Midbrain (tissue), 1 donor: ENCODE measurements at regions not wholly inside any gene's neighbourhood (a gene's known extent, or its start where the extent isn't known, plus 50 kb on each side); places are given as distances from the start of the nearest gene placed in this dataset.
"Not testable (repeated sequence)": the region's sequence is repeated elsewhere in the genome, so short reads cannot be mapped to it uniquely, and the experiment has no call there.

ENCODE experiments used
- DNase-seq: peaks from one replicate; lab custom pipeline; 2025; lab: John Stamatoyannopoulos, UW

DNA sequence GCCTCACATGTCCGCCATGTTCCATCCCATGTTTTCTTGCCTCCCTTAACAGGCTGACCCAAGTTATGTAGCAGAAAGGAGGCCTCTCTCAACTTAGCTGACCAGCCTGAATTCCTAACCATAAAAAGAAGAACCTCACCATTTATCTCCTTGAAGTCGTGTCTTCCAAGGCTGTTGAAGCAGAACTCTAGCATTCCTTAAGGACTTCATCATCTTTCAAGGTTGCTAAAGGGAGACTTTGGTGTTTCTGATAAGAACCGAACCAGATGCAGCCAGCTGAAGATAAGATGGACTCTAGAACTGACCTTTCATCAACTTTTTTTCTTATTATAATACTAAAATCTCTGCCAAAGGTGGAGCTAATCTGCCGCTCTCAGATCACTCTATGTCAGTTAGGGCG lies 571.7 kb upstream of the SLC35B3 start:
- no peak for DNase-seq

DNA sequence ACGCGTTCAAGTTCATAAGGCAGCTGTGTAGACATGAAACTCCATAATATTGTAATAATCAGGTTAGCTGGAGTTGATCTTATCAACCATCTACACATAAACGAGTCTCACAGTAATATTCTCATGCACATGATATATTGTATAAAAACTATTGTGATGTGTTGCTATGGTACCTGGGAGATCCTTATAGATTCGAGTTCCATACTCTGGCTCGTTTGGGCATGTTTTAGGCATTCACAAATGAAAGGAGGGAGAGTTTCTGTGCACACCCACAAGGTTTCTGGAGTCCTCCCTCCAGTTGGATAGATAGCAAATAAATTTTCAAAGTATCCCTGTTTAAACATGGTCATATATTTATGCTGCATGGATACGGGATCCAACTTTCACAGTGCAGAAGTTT lies 567.5 kb upstream of the SLC35B3 start:
- no peak for DNase-seq

DNA sequence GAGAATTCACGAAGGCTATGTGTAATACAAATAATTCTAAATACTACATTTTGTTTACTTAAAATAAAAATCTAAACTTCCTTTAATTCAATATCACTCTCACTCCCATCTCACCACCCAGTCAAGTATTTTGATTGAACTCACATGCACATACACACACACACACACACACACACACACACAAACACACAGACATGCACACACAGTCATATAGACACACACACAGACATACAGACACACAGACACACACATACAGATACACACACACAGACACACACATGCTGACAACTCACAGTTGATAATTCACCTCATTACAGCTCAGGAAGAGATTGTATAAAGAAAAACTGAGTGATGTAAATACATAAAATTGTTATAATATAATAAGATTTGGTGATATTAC lies 559.8 kb upstream of the SLC35B3 start:
- DNase-seq = no peak

DNA sequence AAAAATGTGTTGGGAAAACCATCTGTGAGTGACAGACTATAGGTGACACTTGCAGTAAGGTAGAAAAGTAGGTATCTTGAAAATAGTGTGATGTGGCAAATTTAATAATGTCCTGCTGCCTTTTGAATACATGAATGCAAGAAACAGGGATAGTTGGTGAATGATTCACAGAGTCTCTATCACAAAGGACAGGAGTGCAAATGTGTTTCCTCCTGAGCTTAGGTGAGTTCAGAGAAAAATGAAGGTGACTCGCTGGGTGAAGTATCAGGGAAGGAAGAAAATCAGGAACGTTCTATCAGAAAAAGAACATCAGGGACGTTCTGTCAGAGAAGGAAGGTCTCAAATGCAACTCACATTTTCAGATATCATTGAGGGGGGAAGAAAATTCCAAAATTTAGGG lies 557.8 kb upstream of the SLC35B3 start:
- DNase-seq = no peak

DNA sequence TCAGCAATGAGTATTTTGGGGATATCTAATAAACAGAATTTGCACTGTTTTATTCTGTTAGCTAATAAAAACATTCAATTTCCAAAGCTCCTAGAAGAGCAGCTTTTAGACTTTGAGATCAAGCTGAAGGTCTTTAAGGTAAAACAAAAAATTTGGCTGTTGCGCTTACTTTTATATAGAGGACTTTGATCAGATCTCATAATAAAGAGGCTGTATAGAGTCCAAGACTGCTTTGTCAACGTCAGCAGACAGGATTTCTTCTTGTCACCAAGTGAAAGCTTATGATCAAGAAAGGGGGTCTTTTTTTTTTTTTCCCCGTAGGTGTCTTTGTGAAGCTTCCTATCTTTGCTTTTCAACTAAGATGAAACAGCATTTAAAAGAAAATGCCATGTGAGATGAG lies 556.5 kb upstream of the SLC35B3 start:
- no peak for DNase-seq

DNA sequence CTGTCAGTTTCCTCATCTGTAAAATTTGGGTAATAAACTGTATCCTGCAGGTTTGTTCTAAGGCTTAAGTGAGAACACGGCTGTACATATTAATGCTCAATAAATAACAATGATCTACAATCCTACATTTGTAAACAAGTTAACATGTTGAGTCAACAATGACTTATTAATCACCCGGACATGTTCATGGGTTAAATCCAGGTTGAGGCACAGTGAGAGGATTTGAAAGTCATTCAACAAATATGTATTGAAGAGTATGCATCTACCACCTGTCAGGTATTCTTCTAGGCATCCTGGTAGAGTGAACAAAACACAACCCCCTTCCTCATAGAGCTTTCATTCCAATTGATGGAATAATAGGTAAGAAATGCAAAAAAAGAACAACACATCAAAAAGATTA lies 554.7 kb upstream of the SLC35B3 start:
- no peak for DNase-seq

DNA sequence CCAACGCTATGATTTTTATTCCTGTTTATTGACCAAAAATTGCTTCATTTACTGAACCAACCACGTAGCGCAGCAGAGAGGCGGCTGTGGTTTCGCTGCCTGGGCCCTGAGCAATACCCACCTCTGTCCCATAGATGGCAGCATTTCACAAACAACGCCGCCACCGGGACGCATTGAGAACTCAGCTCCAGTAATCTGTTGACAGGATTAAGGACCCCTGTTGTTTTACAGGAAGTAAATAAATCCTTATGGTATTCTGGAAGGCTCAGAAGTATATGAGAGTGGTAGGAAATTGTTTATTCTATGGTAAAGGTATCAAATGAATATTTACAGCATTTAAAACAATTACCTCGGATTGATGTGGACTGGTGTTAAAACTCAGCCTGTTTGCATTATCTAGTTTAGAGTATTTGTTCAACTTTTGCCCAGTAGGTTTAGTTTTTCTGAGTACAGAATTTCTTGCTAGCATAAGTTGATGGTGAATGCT lies 547.9 kb upstream of the SLC35B3 start:
- DNase-seq = peak; percentile 79

DNA sequence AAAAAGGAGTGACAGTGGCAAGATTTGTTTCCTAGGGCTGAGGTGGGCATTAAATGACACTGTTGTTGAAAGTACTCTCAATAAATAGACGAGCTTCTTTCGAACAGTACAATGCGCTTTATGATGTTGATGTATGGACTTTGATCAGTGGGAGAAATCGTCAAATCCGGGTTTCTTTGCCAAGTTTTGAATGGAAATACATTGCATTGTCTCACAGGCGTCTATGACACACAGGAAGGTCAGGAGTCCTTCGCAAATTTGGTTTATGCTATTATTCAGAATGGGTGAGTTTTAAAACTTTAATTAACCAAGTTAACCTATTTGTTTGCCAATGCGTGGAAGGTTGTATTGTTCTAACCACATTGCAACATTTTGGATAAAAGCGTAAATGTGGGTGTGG lies 547.3 kb upstream of the SLC35B3 start:
- no peak for DNase-seq

DNA sequence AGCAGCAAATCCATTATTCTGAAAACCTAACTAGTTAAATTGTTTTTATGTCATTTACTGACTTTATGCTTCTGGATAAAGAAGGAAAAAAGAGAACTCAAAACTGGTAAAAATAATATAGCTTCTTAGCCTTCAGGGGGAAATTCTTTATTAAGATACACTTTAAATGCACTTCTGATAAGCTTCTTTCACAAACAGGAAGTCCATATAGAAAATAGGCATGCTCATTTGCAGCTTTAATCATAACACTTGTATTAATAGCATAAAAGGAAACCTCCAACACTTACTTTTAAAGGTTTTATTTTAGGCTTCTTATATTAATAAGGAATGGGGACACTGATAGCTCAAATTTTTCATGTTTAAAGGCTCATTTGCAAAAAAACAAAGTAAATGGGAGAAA lies 538.0 kb upstream of the SLC35B3 start:
- DNase-seq = no peak

DNA sequence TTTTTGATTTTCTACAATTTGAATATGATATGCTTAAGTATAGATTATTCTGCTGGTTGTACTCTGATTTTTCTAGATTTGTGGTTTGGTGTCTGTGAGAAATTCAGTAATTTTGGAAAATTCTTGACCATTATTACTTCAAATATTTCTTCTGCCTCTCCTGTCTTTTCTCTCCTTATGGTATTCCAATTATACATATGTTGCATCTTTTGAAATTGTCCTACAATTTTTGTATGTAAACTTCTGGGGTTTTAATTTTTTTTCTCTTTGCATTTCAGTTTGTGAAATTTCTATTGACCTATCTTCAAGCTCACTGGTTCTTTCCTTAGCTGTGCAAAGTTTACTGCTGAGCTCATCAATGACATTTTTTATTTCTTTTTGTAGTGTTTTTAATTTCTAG lies 534.4 kb upstream of the SLC35B3 start:
- no peak for DNase-seq

DNA sequence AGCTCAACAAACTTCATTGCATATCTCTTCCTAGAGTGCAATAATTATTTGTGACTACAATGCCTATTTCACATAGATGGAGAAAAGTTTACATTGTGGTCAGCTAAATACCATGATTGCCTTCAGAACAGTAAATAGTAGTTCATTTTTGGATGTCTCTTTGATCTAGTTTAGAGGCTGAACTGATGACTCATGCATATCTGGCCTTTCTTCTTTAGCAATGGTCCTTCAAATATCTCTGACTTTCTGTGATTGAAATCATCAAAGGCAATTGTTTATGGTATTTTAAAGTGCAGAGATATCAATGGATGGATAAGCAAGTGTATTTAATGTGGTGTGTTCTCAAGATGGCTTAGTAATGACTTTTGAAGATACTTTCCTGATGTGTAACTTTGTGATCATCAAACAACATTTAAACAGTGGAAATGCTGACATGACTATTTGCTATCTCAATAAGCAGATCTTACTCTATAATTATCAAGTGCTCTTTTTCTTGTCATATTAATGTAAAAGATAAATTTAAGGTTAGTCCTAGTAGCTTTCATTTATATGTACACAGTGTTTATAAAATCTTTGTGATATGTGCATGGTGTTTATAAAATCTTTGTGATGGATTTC lies 523.7 kb upstream of the SLC35B3 start:
- no peak for DNase-seq

DNA sequence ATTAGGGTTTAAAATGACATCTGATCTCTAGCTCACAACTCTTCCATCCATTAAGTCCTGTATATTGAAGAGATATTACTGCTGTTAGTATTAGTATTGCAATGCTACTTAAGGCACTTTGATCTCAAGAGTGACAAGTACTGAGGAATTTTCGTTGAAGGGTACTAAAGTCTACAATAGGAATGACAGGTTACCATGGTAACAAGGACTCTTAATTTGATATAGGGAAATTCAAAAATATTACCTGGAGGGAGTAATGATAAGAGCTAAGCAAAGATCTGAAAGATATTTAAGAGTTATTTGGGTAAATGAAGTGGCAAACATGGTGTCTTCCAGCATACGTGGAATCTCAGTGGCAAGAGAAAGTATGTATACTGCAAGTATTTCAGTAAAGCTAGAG lies 518.0 kb upstream of the SLC35B3 start:
- DNase-seq = no peak

DNA sequence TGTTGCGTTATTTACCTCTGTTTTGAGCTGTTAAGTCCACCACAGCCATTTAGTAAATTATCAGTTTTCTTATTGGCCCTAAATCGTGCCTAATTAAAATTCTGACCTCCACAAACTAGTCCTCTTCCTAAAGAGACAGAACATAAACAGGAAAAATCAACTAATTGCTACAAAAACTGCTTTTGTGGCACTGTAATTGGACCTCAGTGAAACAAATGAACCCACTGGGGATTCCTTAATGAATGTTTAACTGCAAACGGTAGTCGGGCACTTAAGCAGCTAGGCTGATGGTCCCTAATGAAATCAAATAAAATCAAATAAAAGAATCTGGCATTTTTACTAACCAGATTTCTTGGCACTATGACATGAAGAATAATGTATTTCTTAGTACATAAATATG lies 513.4 kb upstream of the SLC35B3 start:
- DNase-seq = no peak

DNA sequence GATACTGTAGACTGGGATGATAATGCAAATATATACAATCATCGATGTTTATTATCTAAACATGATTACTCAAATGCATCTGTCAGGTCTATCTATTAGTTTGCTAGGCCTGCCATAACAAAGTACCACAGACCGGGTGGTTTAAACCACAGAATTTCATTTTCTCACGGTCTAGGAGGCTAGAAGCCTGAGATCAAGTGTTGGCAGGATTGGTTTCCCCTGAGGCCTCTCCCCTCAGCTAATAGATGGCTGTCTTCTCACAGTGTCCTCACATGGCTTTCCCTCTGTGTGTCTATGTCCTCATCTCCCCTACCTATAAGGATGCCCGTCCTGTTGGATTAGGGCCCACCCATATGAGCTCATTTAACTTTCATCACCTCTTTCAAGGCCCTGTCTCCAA lies 512.6 kb upstream of the SLC35B3 start:
- no peak for DNase-seq

DNA sequence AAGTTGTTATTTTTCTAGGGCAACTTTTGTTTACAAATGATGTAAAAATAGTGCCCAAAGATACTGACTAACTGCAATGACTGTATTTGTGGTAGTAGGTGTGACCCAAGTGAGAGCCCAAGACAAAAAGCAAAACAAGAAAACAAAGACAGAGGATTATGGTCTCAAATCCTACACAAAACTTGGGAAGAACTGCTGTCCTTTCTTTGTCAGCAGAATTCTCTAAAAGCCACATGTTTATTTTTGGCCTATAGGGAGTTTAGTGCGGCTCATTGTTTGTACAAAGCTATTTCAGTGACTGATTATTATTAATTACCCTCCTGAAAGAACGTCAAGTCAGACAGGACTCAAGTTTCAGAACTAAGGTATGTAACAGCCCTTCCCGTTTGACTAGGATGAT lies 509.2 kb upstream of the SLC35B3 start:
- DNase-seq = no peak

DNA sequence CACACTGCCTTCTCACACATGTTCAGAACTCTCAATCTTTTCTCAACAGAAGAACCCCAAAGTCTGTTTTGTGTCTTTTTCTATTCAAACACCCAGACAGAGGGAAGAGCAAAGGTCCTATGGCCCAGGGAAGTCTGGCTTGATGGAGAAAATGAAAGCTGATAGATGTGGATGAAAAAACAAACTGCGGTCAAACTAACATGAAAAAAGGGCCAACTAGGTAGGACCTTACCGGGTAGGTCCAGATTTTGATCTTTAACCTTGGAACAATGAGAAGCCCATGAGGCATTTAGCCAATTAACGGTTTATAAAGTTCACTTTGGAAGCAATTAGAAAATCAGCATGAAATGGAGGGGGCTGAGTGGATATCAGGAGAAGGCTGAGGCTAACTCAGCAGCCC lies 507.7 kb upstream of the SLC35B3 start:
- DNase-seq = no peak

DNA sequence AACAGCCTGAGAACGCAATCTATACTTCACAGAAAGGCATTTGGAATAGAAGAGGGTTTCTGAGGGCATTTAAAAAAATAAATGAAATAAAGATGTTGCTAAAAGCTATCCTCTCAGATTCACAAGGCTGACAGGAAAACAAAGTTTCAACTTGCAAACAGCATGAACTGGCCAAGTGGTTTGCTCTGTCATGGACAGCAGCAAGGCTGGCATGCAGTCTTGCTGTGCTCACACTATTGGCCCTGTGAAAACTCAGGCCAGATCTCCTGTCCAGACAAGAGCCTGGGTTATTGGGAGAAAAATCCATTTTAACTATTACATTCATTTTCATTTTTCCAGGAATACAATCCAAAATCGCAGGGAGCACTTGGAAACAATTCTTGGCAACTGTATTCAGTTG lies 506.2 kb upstream of the SLC35B3 start:
- no peak for DNase-seq

DNA sequence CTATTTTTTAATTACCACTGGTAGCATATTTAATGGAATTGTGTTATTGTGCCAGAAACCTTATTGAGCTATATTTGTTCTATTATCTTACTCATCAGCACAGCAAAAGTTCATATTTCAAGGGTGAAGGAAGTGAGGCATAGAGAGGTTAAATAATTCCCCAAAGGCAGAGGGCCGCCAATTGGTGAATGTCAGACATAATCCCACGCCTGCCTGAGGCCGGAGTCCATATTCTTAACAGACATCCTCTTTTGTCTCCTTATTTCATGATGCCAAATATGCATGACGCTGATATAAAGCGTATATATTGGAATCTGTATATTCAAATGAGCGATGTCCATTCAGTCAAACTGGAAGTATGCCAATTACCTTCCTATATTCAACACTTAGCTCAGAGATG lies 505.0 kb upstream of the SLC35B3 start:
- no peak for DNase-seq

DNA sequence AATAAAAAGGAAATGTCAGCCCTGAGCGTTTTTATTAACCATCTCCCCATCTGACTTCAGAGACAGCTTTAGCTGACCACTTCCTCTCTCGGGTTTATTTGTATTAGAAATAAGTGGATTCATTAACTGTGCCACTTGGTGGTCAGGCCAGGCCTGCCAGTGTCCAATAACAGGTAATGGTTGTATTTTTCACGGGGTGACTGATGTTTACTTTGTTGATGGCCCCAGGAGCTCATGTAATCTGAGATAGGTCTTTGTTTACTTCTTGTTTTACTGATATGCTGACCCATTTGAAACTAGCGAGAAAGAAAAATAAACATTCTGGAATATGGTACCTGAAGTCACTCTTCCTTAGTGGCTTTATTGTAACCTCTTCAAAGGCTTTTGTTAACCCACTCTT lies 504.3 kb upstream of the SLC35B3 start:
- no peak for DNase-seq

DNA sequence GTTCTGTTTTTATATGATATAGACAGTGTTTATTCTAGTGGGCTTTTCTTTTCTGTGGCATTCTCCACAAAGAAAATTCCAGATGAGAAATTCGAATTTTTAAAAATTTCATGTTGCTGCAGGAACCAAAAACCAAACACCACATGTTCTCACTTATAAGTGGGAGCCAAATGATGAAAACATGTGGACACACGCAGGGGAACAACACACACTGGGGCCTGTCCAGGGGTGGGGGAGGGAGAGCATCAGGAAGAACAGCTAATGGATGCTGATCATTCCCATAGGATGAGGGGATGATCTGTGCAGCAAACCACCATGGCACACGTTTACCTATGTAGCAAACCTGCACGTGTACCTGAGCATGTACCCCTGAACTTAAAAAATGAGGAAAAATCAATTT lies 499.0 kb upstream of the SLC35B3 start:
- no peak for DNase-seq

DNA sequence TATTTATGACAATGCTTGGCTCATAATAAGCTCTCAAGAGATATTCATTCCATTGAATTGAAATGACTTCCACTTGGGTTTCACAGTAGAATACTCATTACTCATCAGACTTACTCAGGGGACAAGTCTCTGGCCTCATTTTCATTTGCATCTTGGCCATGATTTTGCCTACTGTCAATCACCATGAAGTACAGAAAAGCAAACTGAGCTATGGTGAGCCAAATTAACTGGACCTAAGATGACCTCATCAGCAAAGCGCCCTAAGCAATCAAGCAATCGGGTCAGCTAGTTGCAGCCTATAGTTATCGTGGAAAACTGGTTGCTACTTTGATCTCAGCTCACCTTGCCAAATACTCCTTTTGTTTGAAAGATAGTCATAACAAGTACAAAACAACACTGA lies 494.7 kb upstream of the SLC35B3 start:
- DNase-seq = no peak

DNA sequence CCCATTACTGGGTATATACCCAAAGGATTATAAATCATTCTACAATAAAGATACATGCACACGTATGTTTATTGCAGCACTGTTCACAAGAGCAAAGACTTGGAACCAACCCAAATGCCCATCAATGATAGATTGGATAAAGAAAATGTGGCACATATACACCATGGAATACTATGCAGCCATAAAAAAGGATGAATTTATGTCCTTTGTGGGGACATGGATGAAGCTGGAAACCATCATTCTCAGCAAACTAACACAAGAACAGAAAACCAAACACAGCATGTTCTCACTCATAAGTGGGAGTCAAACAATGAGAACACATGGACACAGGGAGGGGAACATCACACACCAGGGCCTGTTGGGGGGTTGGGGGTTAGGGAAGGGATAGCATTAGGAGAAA lies 484.9 kb upstream of the SLC35B3 start:
- DNase-seq = not testable (repeated sequence)

DNA sequence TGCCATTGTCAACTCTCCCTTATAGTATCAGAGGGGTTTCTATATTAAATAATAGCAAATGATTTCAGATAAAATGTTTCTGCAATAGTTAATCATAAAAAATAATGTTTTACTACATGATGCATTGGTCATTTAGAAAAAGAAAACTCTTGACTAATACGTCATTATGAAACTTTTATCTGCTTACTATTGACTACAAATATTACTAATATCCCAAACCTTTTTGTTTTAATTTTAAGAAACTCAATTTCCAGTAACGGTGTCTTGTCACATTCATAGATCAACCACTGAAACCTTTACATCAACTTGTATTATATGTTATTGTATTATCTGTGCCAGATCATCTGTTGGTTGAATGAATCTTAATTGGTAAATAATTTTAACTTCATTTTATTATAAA lies 482.9 kb upstream of the SLC35B3 start:
- DNase-seq = no peak

DNA sequence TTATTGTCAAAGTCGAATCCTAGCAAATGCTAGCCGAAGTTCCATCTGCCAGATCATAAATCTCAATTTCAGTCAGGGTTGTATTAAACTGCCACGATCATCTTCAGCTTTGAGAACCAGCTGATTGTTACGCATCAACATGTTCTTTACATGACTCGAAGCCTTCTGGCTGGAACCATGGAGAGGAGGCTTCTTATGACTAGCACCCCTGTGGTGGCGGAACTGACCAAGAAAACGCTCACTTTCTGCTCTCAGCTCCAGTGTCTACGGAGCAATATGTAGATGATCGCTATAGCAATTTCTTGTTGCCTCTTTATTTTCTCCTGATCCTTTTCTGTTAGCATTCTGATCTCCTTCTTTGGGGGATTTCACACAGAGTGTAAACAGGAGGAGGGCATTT lies 479.4 kb upstream of the SLC35B3 start:
- no peak for DNase-seq

DNA sequence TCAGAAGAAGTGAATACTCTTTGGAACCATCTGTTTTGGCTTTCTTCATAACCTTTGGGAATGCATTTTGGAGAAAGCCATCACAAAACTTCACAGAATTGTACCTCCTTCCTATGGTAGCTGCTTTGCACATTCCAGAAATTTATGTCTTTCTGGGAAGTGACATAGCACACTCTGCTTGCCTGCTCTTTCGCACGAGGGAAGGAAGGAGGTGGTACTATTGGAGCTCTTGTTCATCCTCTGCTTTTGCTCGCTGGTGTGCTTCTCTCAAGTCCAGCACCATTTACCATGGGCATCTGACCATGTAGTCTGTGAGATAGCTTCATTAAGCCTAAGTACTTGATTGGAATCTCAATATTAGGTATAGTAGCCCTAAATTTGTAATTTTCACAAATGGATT lies 473.3 kb upstream of the SLC35B3 start:
- DNase-seq = no peak
